Uterus (tissue), 2 donors: ENCODE measurements at regions not wholly inside any gene's neighbourhood (a gene's known extent, or its start where the extent isn't known, plus 50 kb on each side); places are given as distances from the start of the nearest gene placed in this dataset.

Experiments used
- POLR2A ChIP-seq, 2 donors: fragments of 450-650 bp; IDR thresholded peaks; one replicate each; pipeline ENCODE4 v1.6.1; 2016; ENCODE audit warnings: antibody characterized with exemption in 2 of 2, mild to moderate bottlenecking in 1 of 2, moderate library complexity in 1 of 2
- TF ChIP-seq, protein P1 (sequence below), 4 experiments: fragments of 200-600 bp in 2 of 4; fragments of 450-650 bp in 2 of 4; sonication (generic) in 2 of 4; IDR thresholded peaks; one replicate each; pipeline ENCODE4 v1.5.1; 2016 to 2019; ENCODE audit warnings: antibody characterized with exemption in 4 of 4, mild to moderate bottlenecking in 2 of 4, moderate library complexity in 1 of 4

DNA sequence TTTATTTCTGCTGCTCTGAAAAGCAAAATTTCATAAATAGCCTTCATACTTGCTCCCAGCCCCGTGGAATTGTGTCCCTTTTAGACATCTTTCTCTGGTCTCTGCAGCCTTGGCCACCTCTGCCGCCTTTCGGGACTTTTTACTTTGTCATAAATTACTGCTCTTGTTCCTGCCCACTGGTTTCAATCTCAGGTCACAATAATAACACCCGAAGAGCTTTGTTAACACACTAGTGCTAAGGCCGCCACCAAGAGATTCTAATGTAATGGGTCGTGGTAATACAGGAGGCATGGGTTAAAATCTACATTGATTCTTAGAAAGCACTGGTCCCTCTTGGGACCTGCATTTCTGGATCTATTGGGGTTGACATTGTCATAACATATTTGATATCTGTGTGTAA, 276.0 kb upstream of the VWC2 start:
- TF ChIP-seq, protein P1, sequence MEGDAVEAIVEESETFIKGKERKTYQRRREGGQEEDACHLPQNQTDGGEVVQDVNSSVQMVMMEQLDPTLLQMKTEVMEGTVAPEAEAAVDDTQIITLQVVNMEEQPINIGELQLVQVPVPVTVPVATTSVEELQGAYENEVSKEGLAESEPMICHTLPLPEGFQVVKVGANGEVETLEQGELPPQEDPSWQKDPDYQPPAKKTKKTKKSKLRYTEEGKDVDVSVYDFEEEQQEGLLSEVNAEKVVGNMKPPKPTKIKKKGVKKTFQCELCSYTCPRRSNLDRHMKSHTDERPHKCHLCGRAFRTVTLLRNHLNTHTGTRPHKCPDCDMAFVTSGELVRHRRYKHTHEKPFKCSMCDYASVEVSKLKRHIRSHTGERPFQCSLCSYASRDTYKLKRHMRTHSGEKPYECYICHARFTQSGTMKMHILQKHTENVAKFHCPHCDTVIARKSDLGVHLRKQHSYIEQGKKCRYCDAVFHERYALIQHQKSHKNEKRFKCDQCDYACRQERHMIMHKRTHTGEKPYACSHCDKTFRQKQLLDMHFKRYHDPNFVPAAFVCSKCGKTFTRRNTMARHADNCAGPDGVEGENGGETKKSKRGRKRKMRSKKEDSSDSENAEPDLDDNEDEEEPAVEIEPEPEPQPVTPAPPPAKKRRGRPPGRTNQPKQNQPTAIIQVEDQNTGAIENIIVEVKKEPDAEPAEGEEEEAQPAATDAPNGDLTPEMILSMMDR (IDR thresholded peaks at IDR 0.05) = no peak
- no peak for TF ChIP-seq POLR2A (IDR thresholded peaks at IDR 0.05)
